Retinal pigment epithelial cell (primary cell): ENCODE measurements at regions not wholly inside any gene's neighbourhood (a gene's known extent, or its start where the extent isn't known, plus 50 kb on each side); places are given as distances from the start of the nearest gene placed in this dataset.

ENCODE experiments used
- DNase-seq: peaks from one replicate; pipeline ENCODE4 v3.0.0-alpha.2; 2010; ENCODE audit warnings: low read depth
- H3K4me3 ChIP-seq: 2 replicates; pipeline ENCODE4 v1.5.1; 2011; ENCODE audit warnings: mild to moderate bottlenecking, low read length, control low read depth, moderate library complexity
- CTCF ChIP-seq: conservative IDR thresholded peaks from 2 replicates; pipeline ENCODE4 v1.5.1; 2011; ENCODE audit warnings: low read depth, low read length, control low read depth, inconsistent platforms

- H3K4me3 ChIP-seq = no peak overlapping the region
- DNase-seq = no peak
- TF ChIP-seq CTCF = no peak
Observed at GRCh38 chr18:6626457-6626856, 103.1 kb upstream of the ARHGAP28 start.

- no peak for TF ChIP-seq CTCF
- no peak overlapping the region for H3K4me3 ChIP-seq
- no peak for DNase-seq
Observed at GRCh38 chr18:6627645-6628044, 101.9 kb upstream of the ARHGAP28 start.

DNA sequence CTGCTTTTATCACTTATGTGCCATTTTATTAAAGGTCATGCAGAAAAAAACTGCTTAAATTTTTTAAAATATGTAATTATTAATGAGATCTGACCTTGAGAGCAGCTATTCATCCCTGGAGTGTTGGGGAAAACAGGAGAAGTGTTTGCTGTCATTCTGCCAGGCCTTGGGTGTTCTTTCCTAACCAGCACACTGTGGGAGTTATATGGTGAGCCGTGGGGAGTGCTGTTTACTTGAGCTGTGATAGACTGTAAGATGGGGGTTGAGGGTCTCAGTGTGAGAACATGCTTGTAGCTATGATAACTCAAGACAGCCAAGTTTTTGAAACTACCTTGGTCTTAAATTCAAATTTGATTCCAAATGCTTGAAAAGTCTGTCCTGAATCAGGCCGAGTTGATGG, 101.3 kb upstream of the ARHGAP28 start:
- TF ChIP-seq CTCF = no peak
- H3K4me3 ChIP-seq = no peak overlapping the region
- no peak for DNase-seq

DNA sequence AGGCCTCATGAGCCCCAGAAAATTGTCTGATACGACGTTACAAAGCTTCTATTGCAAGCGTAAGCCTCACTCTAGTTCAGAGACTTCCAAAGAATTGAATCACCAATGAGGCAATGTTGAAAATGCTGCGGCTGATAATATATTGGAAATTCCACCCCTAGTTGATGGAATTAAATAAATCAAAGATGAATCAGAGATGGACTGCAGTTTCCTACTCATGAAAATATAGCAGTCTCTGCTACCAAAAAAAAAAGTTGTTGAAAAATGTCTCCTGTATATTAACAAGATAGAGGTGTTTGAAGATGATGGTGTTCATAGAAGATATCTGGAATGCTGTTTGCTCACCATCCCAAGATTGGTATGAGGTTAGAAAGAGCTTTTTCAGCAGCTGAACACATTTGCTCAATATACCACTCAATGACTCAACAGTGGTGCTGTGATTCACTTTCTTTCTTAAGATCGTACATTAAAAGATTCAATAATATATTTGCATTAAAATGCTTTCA, 99.8 kb upstream of the ARHGAP28 start:
- no peak for TF ChIP-seq CTCF

GRCh38 chr18:6633310-6633709, 96.2 kb upstream of the ARHGAP28 start:
- no peak for TF ChIP-seq CTCF
- no peak for DNase-seq
- no peak overlapping the region for H3K4me3 ChIP-seq

More for the DNA sequence above, 99.8 kb upstream of the ARHGAP28 start:
- no peak overlapping the region for H3K4me3 ChIP-seq
- no peak for DNase-seq

GRCh38 chr18:6636091-6636490, 93.4 kb upstream of the ARHGAP28 start:
- no peak for TF ChIP-seq CTCF
- DNase-seq = no peak
- no peak overlapping the region for H3K4me3 ChIP-seq

- no peak for DNase-seq
- no peak overlapping the region for H3K4me3 ChIP-seq
- TF ChIP-seq CTCF = no peak
Observed at GRCh38 chr18:6638447-6638846, 91.1 kb upstream of the ARHGAP28 start.
